NOMO-1 treated with DMSO at 0.1 percent for 48 hours (cell line): ENCODE measurements at regions not wholly inside any gene's neighbourhood (a gene's known extent, or its start where the extent isn't known, plus 50 kb on each side); places are given as distances from the start of the nearest gene placed in this dataset.
"Not testable (repeated sequence)": the region's sequence is repeated elsewhere in the genome, so short reads cannot be mapped to it uniquely, and the experiment has no call there.

Experiments used
- DNase-seq: peaks from one replicate; lab custom pipeline; 2025; ENCODE audit not compliant: unreplicated experiment; lab: John Stamatoyannopoulos, UW

- DNase-seq, result no peak
Measured at GRCh38 chr13:24617256-24618010, 62.8 kb upstream of the ATP12A start.

GRCh38 chr13:24618011-24618955 lies 61.9 kb upstream of the ATP12A start:
- peak; percentile 73 for DNase-seq

DNA sequence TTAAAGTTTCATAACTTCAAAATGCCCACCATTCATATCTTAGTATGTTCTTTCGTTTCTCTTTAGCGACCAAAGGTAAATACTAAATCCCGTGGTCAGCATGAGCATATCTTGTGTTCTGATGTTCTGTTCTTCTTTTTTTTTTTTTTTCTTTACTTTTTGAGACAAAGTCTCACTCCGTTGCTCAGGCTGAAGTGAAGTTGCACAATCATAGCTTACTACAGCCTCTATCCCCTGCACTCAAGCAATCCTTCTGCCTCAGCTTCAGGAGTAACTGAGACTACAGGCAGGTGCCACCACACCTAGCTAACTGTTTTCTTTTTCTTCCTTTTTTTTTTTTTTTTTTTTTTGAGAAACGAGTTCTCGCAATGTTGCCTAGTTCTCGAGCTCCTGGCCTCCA lies 60.9 kb upstream of the ATP12A start:
- peak; percentile 53 for DNase-seq

DNA sequence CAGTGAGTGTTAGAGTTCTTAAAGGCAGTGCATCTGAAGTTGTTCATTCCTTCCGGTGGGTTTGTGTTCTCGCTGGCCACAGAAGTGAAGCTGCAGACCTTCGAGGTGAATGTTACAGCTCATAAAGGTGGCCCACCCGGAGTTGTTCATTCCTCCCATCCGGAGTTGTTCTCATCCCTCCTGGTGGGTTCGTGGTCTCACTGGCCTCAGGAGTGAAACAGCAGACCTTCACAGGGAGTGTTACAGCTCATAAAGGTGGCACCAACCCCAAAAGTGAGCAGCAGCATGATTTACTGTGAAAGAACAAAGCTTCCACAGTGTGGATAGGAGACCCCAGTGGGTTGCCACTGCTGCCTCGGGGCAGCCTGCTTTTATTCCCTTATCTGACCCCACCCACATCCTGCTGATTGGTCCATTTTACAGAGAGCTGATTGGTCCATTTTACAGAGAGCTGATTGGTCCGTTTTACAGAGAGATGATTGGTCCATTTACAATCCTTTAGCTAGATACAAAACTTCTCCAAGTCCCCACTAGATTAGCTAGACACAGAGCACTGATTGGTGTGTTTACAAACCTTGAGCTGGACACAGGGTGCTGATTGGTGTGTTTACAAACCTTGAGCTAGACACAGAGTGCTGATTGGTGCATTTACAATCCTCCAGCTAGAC lies 57.6 kb upstream of the ATP12A start:
- not testable (repeated sequence) for DNase-seq

- DNase-seq, result no peak
Measured at GRCh38 chr13:24623149-24623665, 57.0 kb upstream of the ATP12A start.

DNA sequence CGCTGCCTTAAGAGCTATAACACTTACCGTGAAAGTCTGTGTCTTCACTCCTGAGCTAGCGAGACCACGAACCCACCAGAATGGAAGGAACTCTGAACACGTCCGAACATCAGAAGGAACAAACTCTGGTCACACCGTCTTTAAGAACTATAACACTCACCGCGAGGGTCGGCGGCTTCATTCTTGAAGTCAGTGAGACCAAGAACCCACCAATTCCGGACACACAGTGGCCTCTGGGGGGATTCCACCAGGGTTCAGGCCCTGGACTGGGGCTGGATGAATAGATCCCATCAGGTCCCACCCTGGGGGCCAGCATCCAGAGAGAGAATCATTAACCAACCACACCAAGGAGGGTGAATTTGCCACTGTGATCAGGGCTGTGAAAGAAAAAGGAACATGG lies 55.8 kb upstream of the ATP12A start:
- DNase-seq, result no peak

DNA sequence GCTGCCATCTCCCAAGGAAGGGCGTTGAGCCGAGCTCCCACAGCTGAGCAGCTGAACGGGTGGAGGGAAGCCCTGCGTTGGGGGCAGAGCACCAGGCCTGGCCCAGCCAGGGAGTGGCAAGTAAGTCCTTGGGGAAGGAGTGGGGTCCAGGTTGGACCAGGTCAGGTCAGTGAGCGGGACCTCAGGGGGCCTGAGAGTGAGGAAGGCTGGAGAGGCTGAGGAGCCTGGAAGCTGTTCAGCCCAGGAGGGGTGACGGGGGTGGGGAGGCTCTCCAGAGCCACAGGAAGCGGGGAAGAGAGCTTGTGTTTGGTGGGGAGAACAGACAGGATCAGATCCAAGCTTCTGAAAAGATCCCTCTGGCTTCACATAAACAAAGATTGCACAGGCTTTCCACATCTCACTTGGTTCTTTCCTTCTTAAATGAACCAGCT lies 55.4 kb upstream of the ATP12A start:
- DNase-seq, result no peak

DNA sequence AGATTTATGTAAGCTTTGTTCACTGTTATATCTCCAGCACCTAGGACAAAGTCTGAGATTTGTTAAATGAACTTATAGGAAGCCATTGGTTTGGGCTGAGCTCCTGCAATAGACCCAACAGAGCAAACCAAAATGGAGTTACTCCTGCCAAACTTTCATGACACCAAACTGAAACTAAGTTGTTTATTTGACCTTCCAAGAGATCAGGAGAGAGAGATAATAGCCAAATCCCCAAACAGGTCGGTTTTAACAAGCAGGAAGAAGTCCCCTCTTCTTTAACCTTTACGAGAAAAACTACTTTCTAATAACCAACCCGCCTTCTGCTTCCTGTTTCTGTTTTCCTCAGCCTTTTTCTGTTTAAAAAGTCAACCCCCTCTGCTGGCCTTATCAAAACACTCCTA lies 54.9 kb upstream of the ATP12A start:
- DNase-seq, result peak; percentile 41

GRCh38 chr13:24625870-24626849 lies 54.0 kb upstream of the ATP12A start:
- no peak for DNase-seq

DNA sequence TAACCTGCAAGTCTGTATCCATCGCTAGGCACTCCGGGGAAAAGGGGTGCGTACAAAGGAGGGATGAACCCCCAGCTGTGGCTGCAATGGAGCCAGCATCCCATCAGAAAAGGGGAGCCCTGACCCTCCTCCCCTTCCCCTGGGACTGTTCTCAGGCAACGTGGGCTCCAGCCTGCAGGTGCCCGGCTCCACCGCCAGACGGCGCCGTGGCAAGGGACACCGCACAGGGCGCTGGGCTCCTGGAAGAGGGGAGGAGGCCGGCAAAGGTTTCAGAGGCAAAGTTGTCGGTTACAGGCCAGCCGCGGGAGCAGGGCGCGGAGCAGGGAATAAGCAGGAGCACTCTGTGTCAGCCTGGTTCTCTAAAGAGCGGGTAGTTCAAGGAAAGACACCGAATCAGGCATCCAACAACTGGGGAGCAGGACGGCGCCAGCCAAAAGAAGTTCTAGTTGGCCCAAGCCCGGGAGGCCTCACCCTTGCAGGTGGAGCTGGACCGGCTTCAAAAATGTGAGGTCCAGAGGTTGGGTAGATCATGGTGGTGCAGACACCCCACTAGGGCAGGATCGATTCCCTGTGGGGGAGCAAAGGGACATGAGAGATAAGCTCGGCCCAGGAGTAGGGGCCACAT lies 53.0 kb upstream of the ATP12A start:
- DNase-seq, result no peak

GRCh38 chr13:24627946-24628345 lies 52.3 kb upstream of the ATP12A start:
- DNase-seq, result no peak

DNA sequence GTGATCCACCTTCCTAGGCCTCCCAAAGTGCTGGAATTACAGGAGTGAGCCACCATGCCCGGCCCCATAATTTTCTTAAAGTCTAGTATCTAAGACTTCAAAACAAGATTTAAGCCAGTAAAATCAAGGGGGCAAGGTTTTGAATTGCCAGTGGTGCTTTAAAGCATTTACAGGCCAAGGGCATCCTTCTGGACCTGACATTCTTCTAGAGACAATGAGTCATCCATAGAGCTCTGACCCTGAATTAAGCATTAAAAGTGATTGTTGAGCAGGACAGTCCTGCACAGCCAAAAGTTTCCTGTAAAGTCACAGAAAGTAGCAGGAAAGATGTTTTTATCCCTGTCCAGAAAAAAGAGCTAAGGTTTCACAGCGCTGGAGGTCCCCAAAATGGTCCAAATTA lies 50.9 kb upstream of the ATP12A start:
- DNase-seq, result no peak

DNA sequence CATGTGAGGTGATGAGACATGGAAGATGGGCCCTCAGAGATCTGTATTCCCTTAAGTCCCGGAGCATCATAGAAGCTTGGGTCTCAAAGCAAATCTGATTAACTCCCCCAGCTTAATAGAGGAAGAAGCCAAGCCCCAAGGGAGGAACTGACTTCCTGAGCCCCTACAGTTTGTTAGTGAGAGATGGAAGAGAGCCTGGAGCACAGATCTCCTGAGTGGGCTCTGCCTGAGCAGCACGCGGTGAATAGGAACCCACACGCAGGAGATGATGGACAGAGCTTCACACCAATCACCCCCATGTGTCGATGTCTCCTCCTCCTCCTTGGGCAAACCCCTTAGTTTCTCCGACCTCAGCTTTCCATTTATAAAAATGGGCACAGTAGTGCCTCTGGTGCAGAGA lies 50.1 kb upstream of the ATP12A start:
- no peak for DNase-seq
